ENCODE measurements at regions not wholly inside any gene's neighbourhood (a gene's known extent, or its start where the extent isn't known, plus 50 kb on each side); places are given as distances from the start of the nearest gene placed in this dataset.

DNA sequence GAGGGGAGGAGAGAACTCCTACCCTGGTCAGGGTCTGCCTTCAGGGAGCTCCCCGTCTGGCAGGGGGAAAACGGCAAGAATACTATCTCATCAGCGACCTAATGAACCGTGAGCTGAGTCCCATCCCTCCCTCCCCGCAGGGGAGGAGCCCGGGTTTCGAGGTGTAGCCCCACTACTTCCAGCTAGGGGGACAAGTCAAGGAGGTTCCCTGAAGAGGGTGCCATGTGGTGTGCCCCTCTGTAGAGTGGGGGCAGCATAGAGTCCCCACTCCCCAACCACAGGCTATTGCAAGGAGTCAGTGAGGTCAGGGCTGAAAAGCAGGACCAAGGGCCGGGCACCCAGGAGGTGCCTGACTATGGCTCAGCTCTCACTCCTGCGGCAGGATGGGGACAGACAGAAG, 50.9 kb upstream of the RXRA start:
- H3K27ac ChIP-seq: no peak overlapping the region
- no peak for TF ChIP-seq ZFX (IDR thresholded peaks at IDR 0.05; ENCODE audit: borderline replicate concordance)
- TF ChIP-seq, protein P1, sequence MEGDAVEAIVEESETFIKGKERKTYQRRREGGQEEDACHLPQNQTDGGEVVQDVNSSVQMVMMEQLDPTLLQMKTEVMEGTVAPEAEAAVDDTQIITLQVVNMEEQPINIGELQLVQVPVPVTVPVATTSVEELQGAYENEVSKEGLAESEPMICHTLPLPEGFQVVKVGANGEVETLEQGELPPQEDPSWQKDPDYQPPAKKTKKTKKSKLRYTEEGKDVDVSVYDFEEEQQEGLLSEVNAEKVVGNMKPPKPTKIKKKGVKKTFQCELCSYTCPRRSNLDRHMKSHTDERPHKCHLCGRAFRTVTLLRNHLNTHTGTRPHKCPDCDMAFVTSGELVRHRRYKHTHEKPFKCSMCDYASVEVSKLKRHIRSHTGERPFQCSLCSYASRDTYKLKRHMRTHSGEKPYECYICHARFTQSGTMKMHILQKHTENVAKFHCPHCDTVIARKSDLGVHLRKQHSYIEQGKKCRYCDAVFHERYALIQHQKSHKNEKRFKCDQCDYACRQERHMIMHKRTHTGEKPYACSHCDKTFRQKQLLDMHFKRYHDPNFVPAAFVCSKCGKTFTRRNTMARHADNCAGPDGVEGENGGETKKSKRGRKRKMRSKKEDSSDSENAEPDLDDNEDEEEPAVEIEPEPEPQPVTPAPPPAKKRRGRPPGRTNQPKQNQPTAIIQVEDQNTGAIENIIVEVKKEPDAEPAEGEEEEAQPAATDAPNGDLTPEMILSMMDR (IDR thresholded peaks at IDR 0.05): no peak

DNA sequence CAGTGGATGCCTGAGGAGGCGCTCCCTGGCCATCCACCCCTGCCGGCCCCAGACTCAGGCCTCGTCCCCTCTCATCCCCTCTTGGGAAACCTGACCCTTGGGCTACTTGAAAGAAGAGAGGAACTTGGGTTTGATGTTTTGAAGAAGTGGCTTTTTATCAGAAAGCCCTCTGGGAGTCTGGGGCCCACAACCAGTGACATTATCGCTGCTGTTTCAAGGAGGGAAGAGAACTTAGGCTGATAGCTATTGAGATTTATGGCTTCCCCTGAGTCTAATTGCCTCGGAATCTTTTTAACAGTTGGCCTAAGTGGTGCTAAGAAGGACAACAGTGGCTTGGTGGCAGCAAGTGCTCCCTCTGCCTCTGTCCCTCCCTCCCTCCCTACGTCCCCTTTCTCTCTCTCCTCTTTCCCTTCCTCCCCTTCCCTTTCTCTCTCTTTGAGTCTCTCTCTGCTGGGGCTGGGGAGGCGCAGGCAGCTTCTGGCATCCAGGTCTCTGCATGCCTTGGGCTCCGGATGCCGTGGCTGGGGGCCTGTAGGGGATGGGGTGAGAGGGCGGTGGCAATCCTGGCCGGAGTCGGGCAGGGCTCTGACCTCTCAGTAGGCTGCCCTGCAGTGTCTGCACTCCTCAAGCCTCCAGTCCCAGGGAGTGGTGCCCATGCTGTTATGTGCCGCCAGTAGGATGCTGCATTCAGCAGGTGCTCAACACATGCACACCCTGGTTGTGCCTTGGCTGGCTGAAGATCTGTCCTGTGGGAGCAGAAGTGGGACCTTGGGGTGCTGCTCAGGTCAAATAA, 49.6 kb upstream of the RXRA start:
- no peak overlapping the region for H3K27ac ChIP-seq
- TF ChIP-seq, protein P1 (IDR thresholded peaks at IDR 0.05): no peak
- TF ChIP-seq ZFX (IDR thresholded peaks at IDR 0.05; ENCODE audit: borderline replicate concordance): no peak

Measured in 22Rv1 (cell line).